Mammary epithelial cell (primary cell): ENCODE measurements at regions not wholly inside any gene's neighbourhood (a gene's known extent, or its start where the extent isn't known, plus 50 kb on each side); places are given as distances from the start of the nearest gene placed in this dataset.

Experiments used
- EZH2 ChIP-seq: IDR thresholded peaks from 2 replicates; pipeline ENCODE4 v1.6.1; 2012; ENCODE audit warnings: low read length, inconsistent platforms, borderline replicate concordance
- TF ChIP-seq, protein P1 (sequence below), 2 donors: IDR thresholded peaks in 1 of 2; conservative IDR thresholded peaks in 1 of 2; 2 replicates each; pipeline ENCODE4 v1.5.1; 2011 to 2012; ENCODE audit warnings: inconsistent platforms in 2 of 2, low read length in 2 of 2, mild to moderate bottlenecking in 2 of 2, control low read depth in 1 of 2, low read depth in 1 of 2; ENCODE audit not compliant: insufficient read depth in 1 of 2; ENCODE audit errors: extremely low read depth in 1 of 2

DNA sequence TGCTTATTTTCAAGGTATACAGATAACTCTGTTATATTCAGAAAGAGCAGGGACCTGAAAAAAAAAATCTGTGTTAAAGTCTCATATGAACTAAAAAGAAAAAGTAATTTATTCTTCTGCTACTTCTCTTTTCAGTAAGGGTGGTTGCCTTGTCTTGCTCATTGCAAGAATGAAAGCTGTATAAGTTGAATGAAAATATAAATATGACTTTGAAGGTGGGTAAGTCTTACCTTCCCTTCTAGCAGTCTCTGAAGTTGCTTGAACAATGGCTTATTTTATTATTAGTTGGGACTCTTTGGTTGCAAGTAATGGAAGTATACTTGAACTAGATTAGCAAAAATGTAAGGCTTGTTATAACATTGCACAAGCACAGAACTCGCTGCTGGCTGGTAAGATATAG lies 1554.9 kb downstream of the SI start:
- TF ChIP-seq, protein P1, sequence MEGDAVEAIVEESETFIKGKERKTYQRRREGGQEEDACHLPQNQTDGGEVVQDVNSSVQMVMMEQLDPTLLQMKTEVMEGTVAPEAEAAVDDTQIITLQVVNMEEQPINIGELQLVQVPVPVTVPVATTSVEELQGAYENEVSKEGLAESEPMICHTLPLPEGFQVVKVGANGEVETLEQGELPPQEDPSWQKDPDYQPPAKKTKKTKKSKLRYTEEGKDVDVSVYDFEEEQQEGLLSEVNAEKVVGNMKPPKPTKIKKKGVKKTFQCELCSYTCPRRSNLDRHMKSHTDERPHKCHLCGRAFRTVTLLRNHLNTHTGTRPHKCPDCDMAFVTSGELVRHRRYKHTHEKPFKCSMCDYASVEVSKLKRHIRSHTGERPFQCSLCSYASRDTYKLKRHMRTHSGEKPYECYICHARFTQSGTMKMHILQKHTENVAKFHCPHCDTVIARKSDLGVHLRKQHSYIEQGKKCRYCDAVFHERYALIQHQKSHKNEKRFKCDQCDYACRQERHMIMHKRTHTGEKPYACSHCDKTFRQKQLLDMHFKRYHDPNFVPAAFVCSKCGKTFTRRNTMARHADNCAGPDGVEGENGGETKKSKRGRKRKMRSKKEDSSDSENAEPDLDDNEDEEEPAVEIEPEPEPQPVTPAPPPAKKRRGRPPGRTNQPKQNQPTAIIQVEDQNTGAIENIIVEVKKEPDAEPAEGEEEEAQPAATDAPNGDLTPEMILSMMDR (conservative IDR thresholded peaks at IDR 0.05 in 1 of 2, IDR thresholded peaks at IDR 0.05 in 1 of 2; ENCODE audit: extremely low read depth in 1 of 2, insufficient read depth in 1 of 2, low read depth in 1 of 2, low read length in 2 of 2): no peak
- no peak for TF ChIP-seq EZH2
